Right hindlimb (tissue), 1 donor: ENCODE measurements at regions not wholly inside any gene's neighbourhood (a gene's known extent, or its start where the extent isn't known, plus 50 kb on each side); places are given as distances from the start of the nearest gene placed in this dataset.
"Not testable (repeated sequence)": the region's sequence is repeated elsewhere in the genome, so short reads cannot be mapped to it uniquely, and the experiment has no call there.

Source experiments
- DNase-seq: peaks from one replicate; pipeline ENCODE4 v3.0.0-alpha.2; 2018

DNA sequence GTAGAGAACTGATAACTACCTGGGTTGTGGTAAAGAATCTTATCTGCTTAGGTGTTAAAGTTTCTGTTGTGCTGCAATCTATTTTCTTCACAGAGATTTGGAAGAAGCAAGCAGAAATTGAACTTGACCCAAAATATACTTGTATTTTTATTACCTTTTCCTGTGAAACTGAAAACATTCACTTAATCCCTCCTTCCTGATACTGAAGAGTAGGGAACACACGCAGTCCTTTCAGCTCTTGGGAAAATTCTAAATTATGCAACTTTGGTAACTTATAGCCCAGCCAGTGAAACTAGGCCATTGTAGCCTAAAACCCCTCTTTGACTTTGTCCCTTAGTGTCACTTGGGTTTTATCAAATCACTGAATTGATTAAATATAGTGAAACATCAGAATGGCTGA, 128.4 kb upstream of the MEIS1 start:
- no peak for DNase-seq

DNA sequence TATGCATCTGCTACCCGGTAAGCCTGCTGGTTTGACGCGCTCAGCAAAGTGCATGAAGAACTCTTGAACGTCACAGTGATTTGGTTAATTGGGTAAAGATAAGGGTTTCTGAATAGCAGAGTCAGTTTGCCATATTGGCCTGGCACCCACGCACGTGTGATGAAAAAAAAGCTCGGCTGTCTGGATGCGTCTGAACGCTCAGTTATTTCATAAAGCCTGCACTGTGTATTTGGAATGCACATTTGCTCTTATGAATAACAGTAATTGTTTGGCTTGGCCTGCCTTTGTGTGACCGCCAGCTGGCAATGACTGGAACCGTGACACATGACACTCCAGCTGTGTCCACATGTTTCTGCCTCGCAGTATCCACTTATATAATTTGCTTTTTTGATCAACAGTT, 129.2 kb upstream of the MEIS1 start:
- peak; percentile 93 for DNase-seq

DNA sequence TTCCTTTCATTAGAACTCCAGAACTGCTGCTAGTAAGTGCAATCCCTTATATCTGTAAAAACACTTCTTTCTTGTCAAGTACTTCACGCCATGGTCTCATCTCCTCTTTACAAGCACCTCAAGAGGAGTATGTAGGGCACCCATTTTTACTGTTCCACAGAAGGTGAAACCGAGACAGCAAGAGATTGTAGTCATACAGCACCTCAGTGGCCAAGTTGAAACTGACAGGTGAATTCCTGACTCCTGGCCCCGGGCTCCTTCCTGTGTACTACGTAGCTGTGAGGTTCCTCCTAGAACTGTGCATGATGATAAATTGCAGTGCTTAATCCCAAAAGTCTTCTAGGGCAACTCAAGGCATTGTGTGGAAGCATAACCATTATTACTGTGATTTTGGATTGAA, 131.5 kb upstream of the MEIS1 start:
- no peak for DNase-seq

DNA sequence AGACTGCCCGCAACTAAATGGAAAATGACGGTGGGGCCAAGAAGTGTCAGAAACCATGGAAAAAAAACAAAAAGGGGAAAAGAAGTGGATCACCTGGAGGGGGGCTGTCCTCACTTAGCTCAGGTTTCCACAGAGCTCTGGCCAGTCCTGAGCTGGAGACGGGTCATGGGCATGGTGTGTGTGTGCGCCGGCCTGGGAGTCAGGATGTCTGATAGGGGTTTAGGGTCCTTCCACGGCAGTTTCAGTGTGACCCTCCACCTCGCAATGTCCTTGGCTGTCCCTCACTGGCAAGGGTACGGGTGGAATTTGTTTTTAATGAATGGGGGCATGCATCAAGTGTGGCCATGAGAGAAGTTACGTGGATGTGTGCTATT, 133.2 kb upstream of the MEIS1 start:
- peak; percentile 19 for DNase-seq

DNA sequence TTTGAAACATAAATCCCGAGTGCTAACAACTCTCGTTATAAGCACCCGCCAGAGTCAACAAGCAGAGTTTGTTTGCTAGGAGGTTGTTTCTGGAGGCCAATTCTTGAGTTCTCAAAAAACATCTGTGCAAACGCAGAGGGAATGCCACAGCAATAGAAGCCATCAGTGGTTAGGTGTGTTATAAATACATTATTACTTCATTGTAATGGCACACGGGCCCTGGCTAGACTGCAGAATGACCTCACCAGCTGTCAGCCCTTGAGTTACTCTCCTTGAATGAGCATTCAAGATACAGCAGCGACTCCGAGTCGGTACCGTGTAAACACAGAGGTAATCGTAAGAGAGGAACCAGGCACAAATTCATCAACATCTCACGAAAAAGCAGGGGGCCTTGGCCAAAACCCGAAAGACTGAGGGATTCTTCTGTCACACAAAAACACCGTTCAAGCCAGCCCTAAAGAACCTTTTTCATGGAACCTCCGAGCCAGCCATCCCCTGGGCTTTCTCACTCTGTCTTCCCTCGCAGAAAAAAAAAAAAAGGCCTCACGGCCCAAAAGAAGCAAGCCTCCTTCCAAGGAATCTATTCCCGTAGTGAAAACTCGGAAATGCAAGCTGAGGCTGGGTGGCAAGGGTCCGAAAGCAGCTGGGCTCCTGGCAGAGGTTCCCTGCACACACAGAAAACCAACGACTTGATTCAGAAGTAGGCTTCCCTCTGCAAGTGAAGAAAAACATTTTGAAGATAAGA, 133.7 kb upstream of the MEIS1 start:
- peak; percentile 86 for DNase-seq

DNA sequence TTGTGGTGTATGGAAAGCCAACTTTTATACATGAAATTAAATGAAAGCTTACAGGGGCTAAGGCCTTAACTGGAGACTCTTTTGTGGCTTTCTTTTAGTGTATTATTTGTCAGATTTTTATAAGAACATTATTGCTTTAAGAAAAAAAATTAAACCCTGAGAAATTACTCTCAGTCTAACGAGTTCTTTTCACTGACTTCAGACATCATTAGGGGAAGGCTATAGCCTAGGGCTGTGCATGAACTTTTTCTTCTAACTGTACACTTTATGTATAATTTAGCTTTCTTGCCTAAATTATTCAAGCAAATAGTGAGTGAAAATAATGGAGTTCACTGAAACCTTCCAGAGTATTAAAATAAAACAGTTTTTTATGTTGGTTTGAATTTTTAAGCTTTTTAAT, 151.1 kb upstream of the MEIS1 start:
- DNase-seq, result no peak

DNA sequence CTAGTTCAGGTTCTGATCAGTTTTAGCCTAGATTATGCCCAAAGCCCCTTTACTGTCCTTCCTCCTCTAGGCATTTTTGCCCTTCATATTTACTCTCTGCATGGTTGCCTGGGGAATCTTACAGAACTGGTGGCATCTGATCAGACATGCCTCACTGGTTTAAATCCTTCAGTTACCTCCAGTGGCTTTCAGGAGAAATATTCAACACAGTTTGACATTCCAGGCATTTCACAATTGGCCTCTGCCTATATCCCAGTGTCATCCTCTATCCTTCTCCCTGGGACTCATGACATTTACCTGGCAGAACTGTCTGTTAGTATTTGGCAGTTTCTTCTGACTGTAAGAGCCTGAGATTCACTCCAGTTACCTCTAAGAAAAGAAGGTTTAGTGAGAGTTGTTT, 152.9 kb upstream of the MEIS1 start:
- DNase-seq, result no peak

DNA sequence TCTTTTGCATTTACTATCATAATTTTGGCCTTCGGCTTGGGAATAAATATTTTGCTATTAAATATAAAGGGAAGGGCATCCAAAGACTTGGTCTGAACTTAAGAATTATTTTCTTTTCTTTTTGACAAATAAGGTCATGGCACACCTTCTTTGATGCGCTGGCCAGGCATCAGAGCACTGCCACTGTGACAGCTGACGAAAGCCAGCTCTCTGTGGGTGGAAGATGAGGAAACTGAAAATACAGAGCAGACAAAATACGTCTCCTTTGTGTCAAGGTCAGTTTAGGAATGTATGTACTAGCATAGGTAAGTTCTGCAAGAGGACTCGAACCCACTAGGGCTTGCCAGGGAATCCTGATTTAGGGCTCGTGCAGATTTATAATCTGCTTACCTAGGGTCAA, 155.9 kb upstream of the MEIS1 start:
- no peak for DNase-seq

DNA sequence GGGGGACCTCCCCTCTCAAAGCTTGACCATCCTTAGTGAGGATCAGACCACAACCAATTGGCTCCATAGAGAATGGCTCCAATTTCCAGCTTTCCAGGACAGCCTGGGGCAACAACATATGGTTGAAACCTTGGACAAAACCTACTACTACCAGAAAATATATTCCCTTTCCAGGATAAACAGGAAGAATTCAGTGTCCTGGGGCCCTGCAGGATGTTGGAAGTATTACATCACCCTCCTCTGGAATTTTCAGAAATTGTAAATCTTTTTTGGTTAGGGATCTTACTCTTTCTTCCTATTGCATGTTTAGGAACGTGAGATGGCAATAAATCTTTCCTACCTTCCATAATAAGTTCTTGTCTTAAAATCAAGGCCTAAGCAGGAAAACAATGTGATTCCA, 158.9 kb upstream of the MEIS1 start:
- no peak for DNase-seq

DNA sequence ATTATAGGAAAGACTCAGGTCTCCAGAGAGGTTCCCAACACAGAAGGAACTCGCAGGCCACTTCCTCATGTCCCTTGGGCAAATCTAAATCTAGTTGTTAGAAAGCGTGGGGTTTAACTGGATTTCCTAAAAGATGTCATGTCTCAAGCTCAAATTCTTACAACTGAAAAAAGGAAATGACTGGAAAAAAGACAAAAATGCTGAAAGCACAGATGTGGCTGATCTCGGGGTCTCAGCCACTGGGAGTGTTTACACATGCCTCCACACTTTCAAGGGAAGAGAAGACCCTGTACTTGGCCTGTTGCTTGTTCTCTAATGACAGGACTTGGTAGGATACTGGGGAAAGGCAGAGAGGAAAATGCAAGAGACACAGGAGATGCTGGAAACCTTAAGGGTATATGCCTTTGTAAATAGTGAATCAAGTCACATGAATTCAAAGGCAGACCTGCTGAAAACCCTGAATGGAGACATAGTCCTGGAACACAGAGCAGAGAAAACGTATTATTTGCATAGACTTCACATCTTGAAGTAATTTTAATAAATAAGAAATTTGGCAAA, 160.9 kb upstream of the MEIS1 start:
- no peak for DNase-seq

DNA sequence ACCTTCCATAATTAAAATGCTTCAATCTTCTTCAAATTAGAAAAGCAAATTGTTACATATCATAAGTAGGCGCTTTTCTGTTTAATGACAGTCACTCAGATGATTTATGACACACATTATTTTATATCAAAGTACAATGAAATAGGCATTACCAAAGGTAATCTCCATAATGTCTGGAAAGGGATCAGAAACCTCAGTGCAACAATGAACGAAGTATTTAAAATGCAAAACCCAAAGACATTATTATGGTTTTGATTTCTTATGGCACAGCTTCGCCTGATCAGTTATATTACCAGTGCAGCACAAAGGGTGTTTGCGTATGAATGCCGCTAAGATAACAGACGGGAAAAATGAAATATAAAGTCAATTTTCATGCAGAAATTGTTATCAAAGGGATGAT, 162.2 kb upstream of the MEIS1 start:
- DNase-seq, result no peak

DNA sequence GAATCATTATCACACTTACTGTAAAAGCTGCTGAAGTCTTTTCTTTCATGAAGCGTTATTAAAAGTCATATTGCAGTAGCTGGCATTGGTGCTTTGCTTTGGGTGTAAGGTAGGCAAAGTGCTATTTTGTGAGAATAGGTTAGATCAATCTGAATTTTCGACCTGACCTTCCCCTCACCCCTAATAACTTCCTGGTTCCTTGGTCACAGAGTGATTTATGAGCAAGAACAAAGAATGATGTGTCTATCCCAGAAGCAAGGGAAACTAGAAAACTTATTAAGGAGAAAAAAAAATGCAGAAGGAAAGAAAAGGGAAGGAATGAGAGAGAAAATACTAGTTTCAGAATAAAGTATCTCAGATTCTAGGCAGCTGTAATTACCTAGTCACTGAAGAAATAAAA, 163.1 kb upstream of the MEIS1 start:
- no peak for DNase-seq

DNA sequence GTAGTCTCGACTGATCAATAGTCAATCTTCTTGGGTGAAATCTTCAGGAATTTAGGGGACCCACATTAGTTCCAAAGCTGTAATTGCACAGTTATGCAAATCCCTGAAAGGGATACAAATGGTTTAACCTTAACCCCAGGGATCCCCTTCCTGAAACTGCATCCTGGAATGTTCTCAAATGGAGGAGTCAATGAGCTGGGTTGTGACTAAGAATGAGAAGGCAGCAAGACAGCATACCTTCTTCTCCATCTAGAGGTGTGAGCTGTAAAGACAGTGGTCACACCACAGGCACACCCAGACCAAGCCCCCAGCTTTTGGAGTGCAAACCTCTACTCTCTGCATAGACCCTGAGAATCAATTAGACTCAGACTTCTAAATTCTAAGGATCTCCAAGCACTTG, 164.7 kb upstream of the MEIS1 start:
- DNase-seq, result no peak

DNA sequence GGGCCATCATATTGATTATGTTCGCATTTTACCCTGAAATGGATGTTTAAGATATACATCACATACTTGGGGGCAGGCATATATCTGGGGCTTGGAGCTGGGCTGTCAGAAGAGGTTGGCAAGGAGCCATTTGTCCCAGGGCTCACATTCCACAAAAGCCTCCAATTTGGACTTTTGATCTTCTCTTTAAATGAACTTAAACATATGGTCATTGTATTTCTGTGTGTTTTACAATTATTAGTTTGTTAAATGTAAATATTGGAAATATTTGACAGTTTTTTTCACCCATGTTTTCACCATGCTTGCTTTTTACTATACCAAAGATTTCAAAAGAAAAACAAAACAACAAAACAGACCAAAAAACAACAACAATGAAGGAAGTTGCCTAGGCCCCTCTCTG, 165.8 kb upstream of the MEIS1 start:
- DNase-seq, result no peak

DNA sequence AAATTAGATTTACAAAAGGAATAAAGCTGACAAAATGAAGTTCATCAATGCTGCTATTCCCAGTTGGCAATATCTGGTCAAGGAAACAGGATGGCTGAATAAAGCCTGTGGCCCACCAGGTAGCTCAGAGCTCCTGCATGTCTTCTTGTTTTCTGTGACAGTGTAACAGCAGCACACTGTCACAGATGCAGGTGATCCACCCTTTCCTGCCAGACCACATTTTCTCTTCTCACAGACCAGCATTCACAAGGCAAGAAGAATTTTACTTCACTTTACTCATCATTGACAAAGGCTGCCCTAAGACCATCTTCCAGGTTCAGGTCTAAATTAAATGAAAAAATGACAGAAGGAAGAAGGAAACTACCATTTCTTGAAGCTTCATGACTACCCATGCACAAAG, 166.2 kb upstream of the MEIS1 start:
- no peak for DNase-seq

DNA sequence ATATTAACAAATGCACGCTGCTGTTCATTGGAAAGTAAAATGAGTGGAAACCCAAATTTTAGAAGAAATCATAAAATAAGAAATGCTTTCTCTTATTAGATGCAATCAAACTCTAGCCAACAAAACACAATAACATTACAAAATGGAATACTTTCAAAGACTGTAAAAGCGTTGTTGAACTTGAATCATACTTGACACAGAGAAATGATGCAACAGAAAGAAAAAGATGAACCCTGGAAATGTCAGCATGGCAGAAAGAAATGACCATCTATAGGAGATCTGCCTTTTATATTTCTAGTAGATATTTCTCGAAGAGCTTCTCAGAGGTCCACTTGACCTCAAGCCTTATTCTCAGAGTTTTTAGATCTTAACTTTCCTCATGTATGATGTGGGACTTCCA, 170.6 kb upstream of the MEIS1 start:
- DNase-seq, result no peak

DNA sequence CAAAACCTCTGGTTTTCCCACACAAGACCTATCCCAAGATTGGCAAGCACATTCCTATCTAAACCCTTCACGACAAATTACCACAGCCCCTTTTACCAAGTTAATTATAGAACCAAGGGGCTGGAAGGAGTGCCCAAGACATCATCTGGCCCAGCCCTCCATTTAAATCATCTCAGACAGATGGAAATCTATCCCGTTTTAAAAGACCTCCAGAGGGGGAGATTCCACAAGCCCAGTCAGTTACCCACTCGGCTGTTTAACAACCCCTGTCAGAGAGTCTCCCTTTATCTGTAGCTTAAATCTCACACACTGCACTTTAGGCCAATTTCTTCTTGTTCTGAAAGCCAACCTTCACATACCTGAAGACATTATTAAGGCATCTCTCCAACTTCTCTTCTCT, 179.1 kb upstream of the MEIS1 start:
- DNase-seq, result no peak

DNA sequence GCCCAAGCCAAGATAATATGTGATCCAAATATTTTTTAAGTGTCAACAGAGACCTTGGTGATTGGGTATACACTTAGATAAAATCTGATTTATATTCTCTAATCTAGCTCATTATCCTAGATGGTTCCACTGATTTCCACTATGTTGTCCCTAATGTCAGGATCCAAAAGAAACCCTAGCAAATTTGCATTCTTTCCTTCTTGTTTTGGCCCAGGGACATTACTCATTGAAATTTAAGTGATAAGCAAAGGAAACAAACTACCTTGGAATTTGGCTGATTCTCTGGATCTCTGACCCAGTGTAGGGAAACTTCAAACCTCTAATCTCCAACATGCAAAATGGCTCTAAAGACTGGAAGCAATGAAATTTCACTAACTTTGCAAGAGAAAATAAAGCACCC, 179.8 kb upstream of the MEIS1 start:
- no peak for DNase-seq

DNA sequence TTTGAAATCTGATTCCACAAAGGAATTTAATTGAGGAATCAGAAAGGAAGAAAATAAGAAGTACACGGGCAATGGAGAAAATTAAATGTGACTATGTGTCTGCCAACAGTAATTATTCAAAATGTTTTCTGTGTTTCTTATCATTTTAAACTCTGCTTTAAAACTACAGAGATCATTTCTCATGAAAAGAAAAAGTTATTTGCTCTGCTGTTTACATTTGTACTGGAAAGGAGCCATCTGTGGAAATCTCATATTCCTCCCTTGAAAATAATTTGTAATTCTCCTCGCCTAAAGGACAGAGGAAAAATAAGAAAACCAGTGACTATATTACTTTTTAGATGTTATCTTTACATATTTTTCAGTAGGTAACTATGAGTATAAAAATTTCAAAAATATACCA, 181.9 kb upstream of the MEIS1 start:
- no peak for DNase-seq

DNA sequence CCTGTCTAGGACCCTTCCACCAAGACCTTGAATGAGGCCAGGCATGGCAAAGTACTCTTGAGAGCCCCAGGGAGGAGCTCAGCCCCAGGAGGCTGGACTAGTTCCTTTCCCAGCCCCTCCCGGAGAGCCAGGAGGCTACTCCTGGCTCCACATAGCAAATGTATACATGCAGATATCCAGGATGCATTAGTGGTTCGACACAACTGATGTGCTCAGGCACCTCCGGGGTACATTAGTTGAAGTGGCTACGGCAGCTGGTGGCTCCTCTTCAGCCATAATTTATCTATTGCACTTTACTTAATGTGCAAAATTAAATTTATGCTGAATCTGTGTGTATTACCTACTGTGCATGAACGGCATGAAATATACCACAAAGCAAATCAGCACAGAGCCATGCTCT, 182.8 kb upstream of the MEIS1 start:
- DNase-seq, result no peak

DNA sequence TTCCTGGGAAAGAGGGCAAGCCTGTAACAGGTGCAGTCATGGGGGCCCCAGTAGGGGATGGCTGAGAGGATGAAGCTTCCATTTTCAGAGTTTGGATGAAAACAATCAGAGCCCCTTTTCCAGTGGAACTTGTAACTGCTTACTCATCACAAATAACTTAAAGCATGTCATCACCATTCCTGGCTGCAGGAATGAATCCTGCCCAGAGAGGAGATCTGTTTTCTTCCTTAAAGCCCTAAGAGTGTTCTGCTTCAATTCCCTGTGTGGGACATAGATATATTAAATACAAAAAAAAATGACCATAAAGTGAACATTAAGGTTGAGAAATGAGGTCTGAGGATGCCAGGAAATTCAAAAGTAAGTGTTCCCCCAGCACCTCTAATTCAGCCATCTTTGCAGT, 183.4 kb upstream of the MEIS1 start:
- DNase-seq, result peak; percentile 23

DNA sequence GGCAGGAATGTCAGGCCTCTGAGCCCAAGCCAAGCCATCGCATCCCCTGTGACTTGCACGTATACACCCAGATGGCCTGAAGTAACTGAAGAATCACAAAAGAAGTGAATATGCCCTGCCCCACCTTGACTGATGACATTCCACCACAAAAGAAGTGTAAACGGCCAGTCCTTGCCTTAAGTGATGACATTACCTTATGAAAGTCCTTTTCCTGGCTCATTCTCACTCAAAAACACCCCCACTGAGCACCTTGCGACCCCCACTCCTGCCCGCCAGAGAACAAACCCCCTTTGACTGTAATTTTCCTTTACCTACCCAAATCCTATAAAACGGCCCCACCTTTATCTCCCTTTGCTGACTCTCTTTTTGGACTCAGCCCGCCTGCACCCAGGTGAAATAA, 185.8 kb upstream of the MEIS1 start:
- DNase-seq, result not testable (repeated sequence)

DNA sequence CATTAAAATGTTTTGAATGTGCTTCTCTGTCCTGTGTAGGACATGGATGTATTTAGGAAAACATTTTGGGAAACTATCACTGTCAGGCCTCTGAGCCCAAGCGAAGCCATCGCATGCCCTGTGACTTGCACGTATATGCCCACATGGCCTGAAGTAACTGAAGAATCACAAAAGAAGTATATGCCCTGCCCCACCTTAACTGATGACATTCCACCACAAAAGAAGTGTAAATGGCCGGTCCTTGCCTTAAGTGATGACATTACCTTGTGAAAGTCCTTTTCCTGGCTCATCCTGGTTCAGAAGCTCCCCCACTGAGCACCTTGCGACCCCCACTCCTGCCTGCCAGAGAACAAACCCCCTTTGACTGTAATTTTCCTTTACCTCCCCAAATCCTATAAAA, 191.1 kb upstream of the MEIS1 start:
- DNase-seq, result not testable (repeated sequence)

DNA sequence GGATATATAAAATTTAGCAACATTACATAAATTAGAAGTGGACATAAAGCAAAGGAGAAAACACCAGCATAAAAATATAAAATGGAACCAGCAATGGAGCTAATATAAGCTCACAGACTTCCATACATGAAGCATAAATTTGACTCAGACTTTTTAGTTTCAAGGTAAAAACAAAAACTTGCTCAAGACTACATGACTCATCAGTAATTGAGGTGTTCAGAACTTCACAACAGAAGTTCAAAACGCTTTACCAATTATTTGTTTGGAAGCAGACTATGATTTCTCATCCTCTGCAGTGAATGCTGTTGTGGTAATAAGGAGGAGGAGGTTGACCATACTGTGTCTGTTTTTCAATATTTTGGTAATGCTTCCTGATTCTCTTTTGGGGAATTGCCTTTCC, 192.0 kb upstream of the MEIS1 start:
- DNase-seq, result not testable (repeated sequence)

DNA sequence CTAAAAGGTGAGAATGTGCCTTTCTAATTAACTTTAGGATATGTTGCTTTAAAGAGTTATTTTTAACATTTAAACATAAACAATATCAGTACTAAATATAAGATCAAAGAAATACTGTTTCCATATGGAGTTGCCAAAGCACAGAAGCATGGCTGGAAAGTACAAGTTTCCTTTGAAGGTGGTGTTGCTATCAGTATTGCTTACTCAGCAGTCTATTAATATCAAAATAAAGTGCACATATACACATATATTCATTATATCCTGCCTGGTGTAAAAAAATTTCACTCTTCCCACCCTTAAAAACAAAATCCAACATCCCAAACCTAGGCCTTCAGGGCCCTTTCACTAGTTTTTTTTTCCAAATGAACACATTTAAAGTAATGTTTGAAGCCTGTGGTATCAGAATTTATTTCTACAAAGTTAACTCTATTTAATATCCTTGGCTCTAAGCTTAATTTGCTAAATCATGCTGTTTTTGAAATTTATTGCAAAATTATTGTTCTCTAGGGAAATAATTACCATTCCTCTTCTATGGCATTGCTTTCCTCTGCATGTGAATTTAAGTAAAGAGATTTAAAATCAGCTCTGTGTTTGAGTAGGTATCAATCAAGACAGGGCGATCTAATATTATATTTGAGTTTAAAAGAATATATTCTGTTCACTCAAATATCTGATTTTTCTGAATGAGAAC, 192.7 kb upstream of the MEIS1 start:
- DNase-seq, result no peak
